Gastrocnemius medialis (tissue), 4 donors: ENCODE measurements at regions not wholly inside any gene's neighbourhood (a gene's known extent, or its start where the extent isn't known, plus 50 kb on each side); places are given as distances from the start of the nearest gene placed in this dataset.

Experiments used
- ATAC-seq, 2 donors: fragments of 150-250 bp; one replicate each; pipeline ENCODE4 v1.9.1; 2016
- DNase-seq, 2 donors: peaks; one replicate each; pipeline ENCODE4 v3.0.0-alpha.2; 2019
- H3K27ac ChIP-seq, 4 donors: fragments of 200-600 bp; sonication (generic); 1 replicate in 1 of 4; 2 replicates in 3 of 4; pipeline ENCODE4 v1.5.1; 2016 to 2018; ENCODE audit warnings: mild to moderate bottlenecking in 2 of 4, moderate library complexity in 1 of 4
- H3K27me3 ChIP-seq, 3 donors: fragments of 200-600 bp; sonication (generic) in 2 of 3; 1 replicate in 1 of 3; 2 replicates in 2 of 3; pipeline versions ENCODE4 v1.5.1 to v1.6.0; 2016 to 2019; ENCODE audit warnings: mild to moderate bottlenecking in 1 of 3, moderate library complexity in 1 of 3
- H3K36me3 ChIP-seq, 2 donors: fragments of 200-600 bp; sonication (generic) in 1 of 2; one replicate each; pipeline ENCODE4 v1.5.1; 2017 to 2018
- H3K4me1 ChIP-seq, 2 donors: fragments of 200-600 bp; sonication (generic) in 1 of 2; one replicate each; pipeline ENCODE4 v1.5.1; 2016 to 2017; ENCODE audit warnings: mild to moderate bottlenecking in 2 of 2
- H3K4me3 ChIP-seq, 4 donors: fragments of 200-600 bp; sonication (generic) in 3 of 4; 1 replicate in 1 of 4; 2 replicates in 3 of 4; pipeline ENCODE4 v1.5.1; 2016 to 2019; ENCODE audit warnings: mild to moderate bottlenecking in 2 of 4
- H3K9me3 ChIP-seq, 3 donors: fragments of 200-600 bp; sonication (generic) in 2 of 3; 1 replicate in 1 of 3; 2 replicates in 2 of 3; pipeline ENCODE4 v1.5.1; 2016 to 2019
- CTCF ChIP-seq, 5 experiments: fragments of 450-650 bp in 3 of 5; fragments of 200-600 bp in 2 of 5; sonication (generic) in 2 of 5; IDR thresholded peaks in 4 of 5; conservative IDR thresholded peaks in 1 of 5; 1 replicate in 4 of 5; 2 replicates in 1 of 5; pipeline ENCODE4 v1.5.1; 2016 to 2019; ENCODE audit warnings: antibody characterized with exemption in 5 of 5, mild to moderate bottlenecking in 3 of 5, moderate library complexity in 3 of 5
- POLR2A ChIP-seq, 2 donors: fragments of 450-650 bp; IDR thresholded peaks; one replicate each; pipeline ENCODE4 v1.6.1; 2017; ENCODE audit warnings: antibody characterized with exemption in 2 of 2, mild to moderate bottlenecking in 2 of 2, moderate library complexity in 2 of 2
- in situ Hi-C, 4 donors: fragments of 200-750 bp; cut with MboI; loops; one replicate each; pipeline versions ENCODE4 v1.15.0 to v1.8.0; 2017; ENCODE audit warnings: low sequenced_read_pairs in 4 of 4
- intact Hi-C: fragments of 100-400 bp; cut with DNase I; formaldehyde crosslinking; loops from one replicate; pipeline ENCODE4 v1.15.1; 2023; ENCODE audit warnings: low total_unique reads

GRCh38 chr10:120360571-120360970 lies 96.5 kb upstream of the PLPP4 start:
- H3K36me3 ChIP-seq: no peaks in the 10 kb centered on the region
- TF ChIP-seq CTCF (IDR thresholded peaks at IDR 0.05 in 4 of 5, conservative IDR thresholded peaks at IDR 0.05 in 1 of 5): no peak
- no peak for TF ChIP-seq POLR2A (IDR thresholded peaks at IDR 0.05)
- H3K27ac ChIP-seq: no peak overlapping the region
- in situ Hi-C loops (no loop called here), intact Hi-C loops (no loop called here)
- no peaks in the 10 kb centered on the region for H3K9me3 ChIP-seq
- no peaks in the 10 kb centered on the region for H3K4me1 ChIP-seq
- no peaks in the 10 kb centered on the region for H3K27me3 ChIP-seq
- ATAC-seq (no peak), DNase-seq (no peak)
- H3K4me3 ChIP-seq: no peak overlapping the region

- H3K9me3 ChIP-seq: no peaks in the 10 kb centered on the region
- ATAC-seq (no peak), DNase-seq (no peak)
- TF ChIP-seq CTCF (IDR thresholded peaks at IDR 0.05 in 4 of 5, conservative IDR thresholded peaks at IDR 0.05 in 1 of 5) (no peak), POLR2A (IDR thresholded peaks at IDR 0.05) (no peak)
- no peaks in the 10 kb centered on the region for H3K36me3 ChIP-seq
- H3K4me1 ChIP-seq: no peaks in the 10 kb centered on the region
- no peaks in the 10 kb centered on the region for H3K27me3 ChIP-seq
- in situ Hi-C loops: no loop called here
- no peak overlapping the region for H3K4me3 ChIP-seq
- no peak overlapping the region for H3K27ac ChIP-seq
- intact Hi-C loops: no loop called here
Observed at GRCh38 chr10:120365872-120366271, 91.2 kb upstream of the PLPP4 start.

GRCh38 chr10:120367341-120367740 lies 89.7 kb upstream of the PLPP4 start:
- no peak overlapping the region for H3K4me3 ChIP-seq
- no peaks in the 10 kb centered on the region for H3K36me3 ChIP-seq
- in situ Hi-C loops: no loop called here
- no peak for ATAC-seq
- H3K9me3 ChIP-seq: no peaks in the 10 kb centered on the region
- H3K4me1 ChIP-seq: no peaks in the 10 kb centered on the region
- TF ChIP-seq CTCF (IDR thresholded peaks at IDR 0.05 in 4 of 5, conservative IDR thresholded peaks at IDR 0.05 in 1 of 5) (no peak), POLR2A (IDR thresholded peaks at IDR 0.05) (no peak)
- intact Hi-C loops: no loop called here
- no peak for DNase-seq
- no peak overlapping the region for H3K27ac ChIP-seq
- H3K27me3 ChIP-seq: no peaks in the 10 kb centered on the region

- intact Hi-C loops: no loop called here
- DNase-seq: no peak
Observed at GRCh38 chr10:120368338-120368737, 88.7 kb upstream of the PLPP4 start.

More at GRCh38 chr10:120368338-120368737, 88.7 kb upstream of the PLPP4 start:
- ATAC-seq: no peak
- H3K4me3 ChIP-seq: no peak overlapping the region
- in situ Hi-C loops: no loop called here
- H3K36me3 ChIP-seq: no peaks in the 10 kb centered on the region
- H3K27me3 ChIP-seq: no peaks in the 10 kb centered on the region
- no peaks in the 10 kb centered on the region for H3K4me1 ChIP-seq
- H3K9me3 ChIP-seq: no peaks in the 10 kb centered on the region
- H3K27ac ChIP-seq: no peak overlapping the region
- TF ChIP-seq POLR2A (IDR thresholded peaks at IDR 0.05) (no peak), CTCF (IDR thresholded peaks at IDR 0.05 in 4 of 5, conservative IDR thresholded peaks at IDR 0.05 in 1 of 5) (no peak)
